ENCODE measurements at regions not wholly inside any gene's neighbourhood (a gene's known extent, or its start where the extent isn't known, plus 50 kb on each side); places are given as distances from the start of the nearest gene placed in this dataset.

GRCh38 chr11:112563808-112564207 lies 303.1 kb upstream of the PLET1 start:
- Histone ChIP-seq H3K79me2 (ENCODE audit: insufficient read depth, low read length) (no peaks in the 10 kb centered on the region), H4K20me1 (ENCODE audit: insufficient read depth, low read length) (no peaks in the 10 kb centered on the region), H3K36me3 (replicated peaks in 1 of 2; ENCODE audit: control insufficient read depth in 1 of 2, insufficient read depth in 2 of 2, low read length in 2 of 2) (no peaks in the 10 kb centered on the region), H3K4me2 (replicated peaks; ENCODE audit: extremely low read depth, low read length, poor library complexity, severe bottlenecking) (no peak overlapping the region), H3K9me3 (replicated peaks in 1 of 2; ENCODE audit: control insufficient read depth in 1 of 2, insufficient read depth in 1 of 2, low read length in 2 of 2) (no peaks in the 10 kb centered on the region), H3K9ac (ENCODE audit: insufficient read depth, low read length, poor library complexity, severe bottlenecking) (no peak overlapping the region), H3K27me3 (ENCODE audit: control insufficient read depth in 2 of 2, insufficient read depth in 2 of 2, low read length in 2 of 2) (no peaks in the 10 kb centered on the region), H3K4me3 (replicated peaks in 1 of 3; ENCODE audit: low read depth in 2 of 3, low read length in 3 of 3) (no peak overlapping the region), H2AFZ (ENCODE audit: insufficient read depth, low read depth, low read length, poor library complexity, severe bottlenecking) (no peak overlapping the region), H3K4me1 (ENCODE audit: control insufficient read depth in 1 of 2, insufficient read depth in 2 of 2, low read length in 2 of 2) (no peaks in the 10 kb centered on the region), H3K27ac (ENCODE audit: low read depth in 1 of 2, low read length in 2 of 2) (no peak overlapping the region)
- intact Hi-C loops (cut with micrococcal nuclease), result no loop called here
- no peak overlapping the region for H3K4me3 Mint-ChIP-seq
- H3K4me1 Mint-ChIP-seq, result no peaks in the 10 kb centered on the region
- H3K9me3 Mint-ChIP-seq, result no peaks in the 10 kb centered on the region
- peaks cover 1 to 3% (median 2%) of the 10 kb centered on the region in 3 donors for H3K27me3 Mint-ChIP-seq (ENCODE audit: low read depth in 3 of 3)
- no peak for TF ChIP-seq CTCF (IDR thresholded peaks at IDR 0.05)
- WGBS (ENCODE audit: insufficient coverage), result 96% methylated on average over 3 of the region's 5 CpGs
- no peak for DNase-seq
- no peaks in the 10 kb centered on the region for H3K36me3 Mint-ChIP-seq
- H3K27ac Mint-ChIP-seq, result no peak overlapping the region

- H3K36me3 Mint-ChIP-seq, result no peaks in the 10 kb centered on the region
- H3K9me3 Mint-ChIP-seq, result no peaks in the 10 kb centered on the region
- Histone ChIP-seq H3K4me1 (ENCODE audit: control insufficient read depth in 1 of 2, insufficient read depth in 2 of 2, low read length in 2 of 2) (no peaks in the 10 kb centered on the region), H3K27me3 (ENCODE audit: control insufficient read depth in 2 of 2, insufficient read depth in 2 of 2, low read length in 2 of 2) (peaks cover 0 to 2% of the 10 kb centered on the region in 2 donors), H3K4me2 (replicated peaks; ENCODE audit: extremely low read depth, low read length, poor library complexity, severe bottlenecking) (no peak overlapping the region), H3K36me3 (replicated peaks in 1 of 2; ENCODE audit: control insufficient read depth in 1 of 2, insufficient read depth in 2 of 2, low read length in 2 of 2) (no peaks in the 10 kb centered on the region), H3K9ac (ENCODE audit: insufficient read depth, low read length, poor library complexity, severe bottlenecking) (no peak overlapping the region), H3K4me3 (replicated peaks in 1 of 3; ENCODE audit: low read depth in 2 of 3, low read length in 3 of 3) (no peak overlapping the region), H3K79me2 (ENCODE audit: insufficient read depth, low read length) (no peaks in the 10 kb centered on the region), H2AFZ (ENCODE audit: insufficient read depth, low read depth, low read length, poor library complexity, severe bottlenecking) (no peak overlapping the region), H3K9me3 (replicated peaks in 1 of 2; ENCODE audit: control insufficient read depth in 1 of 2, insufficient read depth in 1 of 2, low read length in 2 of 2) (no peaks in the 10 kb centered on the region), H3K27ac (ENCODE audit: low read depth in 1 of 2, low read length in 2 of 2) (no peak overlapping the region), H4K20me1 (ENCODE audit: insufficient read depth, low read length) (no peaks in the 10 kb centered on the region)
- no peak for TF ChIP-seq CTCF (IDR thresholded peaks at IDR 0.05)
- no peak for DNase-seq
- H3K27me3 Mint-ChIP-seq (ENCODE audit: low read depth in 3 of 3), result peaks cover 1 to 3% (median 3%) of the 10 kb centered on the region in 3 donors
- 48% methylated on average over 2 of the region's 3 CpGs for WGBS (ENCODE audit: insufficient coverage)
- no peaks in the 10 kb centered on the region for H3K4me1 Mint-ChIP-seq
- intact Hi-C loops (cut with micrococcal nuclease), result no loop called here
- no peak overlapping the region for H3K27ac Mint-ChIP-seq
- H3K4me3 Mint-ChIP-seq, result no peak overlapping the region
Measured at GRCh38 chr11:112564228-112564955, 303.7 kb upstream of the PLET1 start.
